Lung (tissue), 11 donors: ENCODE measurements at regions not wholly inside any gene's neighbourhood (a gene's known extent, or its start where the extent isn't known, plus 50 kb on each side); places are given as distances from the start of the nearest gene placed in this dataset.
A peak's percentile ranks its signal among the peaks of the same experiment; 100 is the strongest.

Source experiments
- ATAC-seq: fragments of 200-7000 bp; cut with Tn5 transposase; one replicate; pipeline ENCODE4 v1.9.1; 2020; ENCODE audit warnings: moderate number of reproducible peaks; ENCODE audit not compliant: insufficient read depth, low FRiP score
- DNase-seq, 3 donors: peaks; one replicate each; pipeline ENCODE4 v3.0.0-alpha.2; 2013 to 2017
- H3K27ac ChIP-seq, 2 donors: one replicate each; pipeline ENCODE4 v1.5.1; 2013; ENCODE audit warnings: mild to moderate bottlenecking in 2 of 2, moderate library complexity in 2 of 2, control low read depth in 1 of 2, inconsistent platforms in 1 of 2, low read depth in 1 of 2, low read length in 1 of 2
- H3K27me3 ChIP-seq, 3 donors: one replicate each; pipeline ENCODE4 v1.5.1; 2013; ENCODE audit warnings: low read length in 2 of 3; ENCODE audit not compliant: control insufficient read depth in 3 of 3, insufficient read depth in 3 of 3
- H3K36me3 ChIP-seq, 4 donors: one replicate each; pipeline ENCODE4 v1.5.1; 2013; ENCODE audit warnings: low read length in 4 of 4, mild to moderate bottlenecking in 1 of 4, moderate library complexity in 1 of 4; ENCODE audit not compliant: control insufficient read depth in 4 of 4, insufficient read depth in 4 of 4
- H3K4me1 ChIP-seq, 5 donors: one replicate each; pipeline ENCODE4 v1.5.1; 2013; ENCODE audit warnings: low read length in 5 of 5, mild to moderate bottlenecking in 2 of 5, moderate library complexity in 1 of 5; ENCODE audit not compliant: control insufficient read depth in 5 of 5, insufficient read depth in 5 of 5
- H3K4me3 ChIP-seq: one replicate; pipeline ENCODE4 v1.5.1; 2013; ENCODE audit warnings: mild to moderate bottlenecking, control low read depth, moderate library complexity
- H3K9ac ChIP-seq, 2 donors: one replicate each; pipeline ENCODE4 v1.5.1; 2013; ENCODE audit warnings: low read length in 2 of 2, control low read depth in 1 of 2; ENCODE audit not compliant: insufficient read depth in 1 of 2
- H3K9me3 ChIP-seq, 4 donors: one replicate each; pipeline ENCODE4 v1.5.1; 2013; ENCODE audit warnings: low read length in 3 of 4, mild to moderate bottlenecking in 1 of 4, moderate library complexity in 1 of 4; ENCODE audit not compliant: control insufficient read depth in 4 of 4, insufficient read depth in 3 of 4
- WGBS, 2 donors: extraction: QIAGEN DNeasy Blood & Tissue Kit; methylation state at CpG; one replicate each; pipeline ENCODE4 v1.1.7; 2013; 5-methylcytosine and 5-hydroxymethylcytosine counted together
- TF ChIP-seq, protein P1 (sequence below): IDR thresholded peaks from 2 replicates; pipeline ENCODE4 v1.5.1; 2012; ENCODE audit warnings: mild to moderate bottlenecking; ENCODE audit errors: control extremely low read depth, extremely low read depth
- donor health status: control.
- donor health status: control.
- donor health status: Bipolar disorder and iron deficiency.
- donor health status: healthy.
- donor health status: DM: yes; HTN: yes; CAD: no.

DNA sequence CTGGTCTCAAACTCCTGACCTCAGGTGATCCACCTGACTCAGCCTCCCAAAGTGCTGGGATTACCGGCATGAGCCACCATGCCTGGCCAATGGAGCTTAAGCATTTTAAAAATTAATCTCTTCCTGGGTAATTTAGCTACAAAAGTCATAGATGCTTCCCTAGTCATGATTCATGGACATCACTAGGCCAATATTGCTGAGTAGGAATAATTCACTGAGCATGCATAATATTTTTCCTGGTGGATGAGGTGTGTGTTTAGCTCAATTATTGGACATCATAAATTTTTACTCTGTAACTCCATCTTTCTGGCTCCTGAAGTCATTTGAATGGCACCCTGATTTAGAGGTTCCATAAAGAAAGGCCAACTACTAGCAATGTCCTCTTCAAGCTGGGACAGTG is 512.9 kb upstream of the AGTR1 start:
- no peak for ATAC-seq
- peaks cover 0 to 16% (median 0%) of the 10 kb centered on the region in 5 donors for H3K4me1 ChIP-seq
- no peak overlapping the region for H3K27ac ChIP-seq
- no peaks in the 10 kb centered on the region for H3K27me3 ChIP-seq
- H3K9me3 ChIP-seq: no peaks in the 10 kb centered on the region
- 92 to 98% methylated on average over 1 of the region's 1 CpG for WGBS, 2 donors
- H3K36me3 ChIP-seq: no peaks in the 10 kb centered on the region
- H3K9ac ChIP-seq: no peak overlapping the region
- no peak overlapping the region for H3K4me3 ChIP-seq
- DNase-seq: no peak
- TF ChIP-seq, protein P1, sequence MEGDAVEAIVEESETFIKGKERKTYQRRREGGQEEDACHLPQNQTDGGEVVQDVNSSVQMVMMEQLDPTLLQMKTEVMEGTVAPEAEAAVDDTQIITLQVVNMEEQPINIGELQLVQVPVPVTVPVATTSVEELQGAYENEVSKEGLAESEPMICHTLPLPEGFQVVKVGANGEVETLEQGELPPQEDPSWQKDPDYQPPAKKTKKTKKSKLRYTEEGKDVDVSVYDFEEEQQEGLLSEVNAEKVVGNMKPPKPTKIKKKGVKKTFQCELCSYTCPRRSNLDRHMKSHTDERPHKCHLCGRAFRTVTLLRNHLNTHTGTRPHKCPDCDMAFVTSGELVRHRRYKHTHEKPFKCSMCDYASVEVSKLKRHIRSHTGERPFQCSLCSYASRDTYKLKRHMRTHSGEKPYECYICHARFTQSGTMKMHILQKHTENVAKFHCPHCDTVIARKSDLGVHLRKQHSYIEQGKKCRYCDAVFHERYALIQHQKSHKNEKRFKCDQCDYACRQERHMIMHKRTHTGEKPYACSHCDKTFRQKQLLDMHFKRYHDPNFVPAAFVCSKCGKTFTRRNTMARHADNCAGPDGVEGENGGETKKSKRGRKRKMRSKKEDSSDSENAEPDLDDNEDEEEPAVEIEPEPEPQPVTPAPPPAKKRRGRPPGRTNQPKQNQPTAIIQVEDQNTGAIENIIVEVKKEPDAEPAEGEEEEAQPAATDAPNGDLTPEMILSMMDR: no peak

DNA sequence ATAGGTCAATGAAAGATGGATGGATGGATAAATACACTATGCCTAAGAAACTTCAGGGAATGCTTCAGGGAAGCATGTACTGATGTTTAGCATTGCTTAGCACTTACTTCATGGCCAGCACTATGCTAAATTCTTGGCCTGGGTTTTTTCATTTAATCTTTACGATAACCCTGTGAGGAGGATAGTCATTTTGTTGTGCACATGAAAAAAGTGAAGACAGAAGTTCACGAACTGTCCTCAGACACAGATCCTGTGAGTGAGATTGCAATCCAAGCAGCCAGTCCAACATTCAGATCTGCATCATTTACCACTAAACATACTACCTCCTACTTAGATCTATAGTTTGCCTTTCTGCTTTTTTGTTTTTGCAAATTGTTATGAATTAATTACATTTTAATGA is 510.8 kb upstream of the AGTR1 start:
- Histone ChIP-seq H3K9me3 (no peaks in the 10 kb centered on the region), H3K27me3 (no peaks in the 10 kb centered on the region), H3K27ac (no peak overlapping the region), H3K4me3 (no peak overlapping the region), H3K4me1 (peaks cover 0 to 20% (median 0%) of the 10 kb centered on the region in 5 donors), H3K36me3 (no peaks in the 10 kb centered on the region), H3K9ac (peak overlapping the region in 1 of 2 donors; percentile 13)
- DNase-seq (peak; percentile 60 to 93 (median 91)), ATAC-seq (no peak)
- TF ChIP-seq, protein P1: no peak
- 78 to 82% methylated on average over 2 of the region's 2 CpGs for WGBS, 2 donors

GRCh38 chr3:148187296-148187695 is 510.4 kb upstream of the AGTR1 start:
- ATAC-seq (no peak), DNase-seq (peak in 1 of 3 donors; percentile 17)
- H3K4me3 ChIP-seq: no peak overlapping the region
- H3K27me3 ChIP-seq: no peaks in the 10 kb centered on the region
- peak overlapping the region in 1 of 2 donors; percentile 13 for H3K9ac ChIP-seq
- no peaks in the 10 kb centered on the region for H3K36me3 ChIP-seq
- peaks cover 0 to 20% (median 0%) of the 10 kb centered on the region in 5 donors for H3K4me1 ChIP-seq
- H3K9me3 ChIP-seq: no peaks in the 10 kb centered on the region
- TF ChIP-seq, protein P1: no peak
- H3K27ac ChIP-seq: no peak overlapping the region

DNA sequence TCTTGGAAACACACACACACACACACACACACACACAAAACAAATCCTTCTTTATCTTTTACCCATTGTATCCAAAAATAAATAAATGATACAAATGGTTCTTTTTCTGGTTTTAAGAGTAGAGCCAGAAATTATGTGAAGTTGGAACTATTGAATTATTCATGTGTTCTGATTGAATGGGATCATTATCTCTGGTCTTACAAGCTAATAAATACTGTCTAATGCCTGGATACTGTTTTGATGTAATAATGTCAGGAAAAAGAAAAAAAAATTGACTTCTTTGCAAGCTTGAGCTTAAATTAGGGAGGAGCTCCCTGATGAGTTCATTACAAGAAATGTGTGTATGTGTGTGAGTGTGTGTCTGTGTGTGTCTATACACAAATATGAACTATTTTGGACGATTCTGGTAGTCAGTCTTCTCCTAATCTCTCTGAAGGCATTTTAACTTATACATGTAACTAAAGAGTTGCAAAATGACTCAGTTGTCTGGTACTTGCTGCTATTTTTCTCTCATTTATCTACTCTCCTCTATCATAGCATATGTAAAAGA is 507.2 kb upstream of the AGTR1 start:
- ATAC-seq: no peak
- Histone ChIP-seq H3K27me3 (no peaks in the 10 kb centered on the region), H3K36me3 (no peaks in the 10 kb centered on the region), H3K4me3 (no peak overlapping the region), H3K27ac (no peak overlapping the region), H3K9me3 (no peaks in the 10 kb centered on the region), H3K9ac (no peak overlapping the region), H3K4me1 (peaks cover 0 to 20% (median 0%) of the 10 kb centered on the region in 5 donors)
- TF ChIP-seq, protein P1: no peak
- DNase-seq: no peak
- WGBS, 2 donors: 48 to 58% methylated on average over 1 of the region's 1 CpG
